SJCRH30 (cell line): ENCODE measurements at regions not wholly inside any gene's neighbourhood (a gene's known extent, or its start where the extent isn't known, plus 50 kb on each side); places are given as distances from the start of the nearest gene placed in this dataset.

ENCODE experiments used
- DNase-seq, 2 experiments: peaks; one replicate each; pipeline ENCODE4 v3.0.0-alpha.2; 2015 to 2020
- H3K27ac ChIP-seq: fragments of 250-450 bp; sonication (Bioruptor Pico); 2 replicates; pipeline ENCODE4 v1.5.1; 2020; ENCODE audit warnings: mild to moderate bottlenecking, moderate library complexity
- H3K27me3 ChIP-seq: fragments of 250-450 bp; sonication (Bioruptor Pico); 2 replicates; pipeline ENCODE4 v1.5.1; 2020; ENCODE audit warnings: mild to moderate bottlenecking, moderate library complexity
- H3K36me3 ChIP-seq: fragments of 250-450 bp; sonication (Bioruptor Pico); 2 replicates; pipeline ENCODE4 v1.5.1; 2020; ENCODE audit warnings: mild to moderate bottlenecking, moderate library complexity
- H3K4me1 ChIP-seq: fragments of 250-450 bp; sonication (Bioruptor Pico); 2 replicates; pipeline ENCODE4 v1.5.1; 2020; ENCODE audit warnings: mild to moderate bottlenecking, moderate library complexity
- H3K4me3 ChIP-seq: fragments of 250-450 bp; sonication (Bioruptor Pico); 2 replicates; pipeline ENCODE4 v1.5.1; 2020; ENCODE audit warnings: mild to moderate bottlenecking, moderate library complexity
- H3K9me3 ChIP-seq: fragments of 250-450 bp; sonication (Bioruptor Pico); replicated peaks from 2 replicates; pipeline ENCODE4 v1.5.1; 2020; ENCODE audit warnings: mild to moderate bottlenecking, moderate library complexity

DNA sequence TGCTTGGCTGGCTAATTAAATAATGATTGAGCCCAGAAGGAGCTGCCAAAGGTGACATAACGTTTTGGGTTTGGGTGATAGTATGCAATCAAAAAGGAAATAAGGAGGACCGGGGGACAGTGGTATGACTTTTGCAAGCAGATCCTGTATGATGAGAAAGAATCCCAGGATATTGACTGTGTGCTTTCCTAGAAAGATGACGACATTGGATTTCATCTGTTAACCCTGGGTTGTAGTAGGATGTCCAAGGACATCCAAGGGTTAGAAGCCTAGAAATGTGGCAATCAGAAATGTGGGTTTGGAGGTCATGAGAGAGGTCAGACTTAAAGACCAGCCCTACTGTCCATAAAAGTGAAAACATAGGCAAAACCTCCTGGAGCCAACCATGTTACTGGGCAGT, 50.3 kb upstream of the HMHB1 start:
- H3K4me3 ChIP-seq, result no peak overlapping the region
- H3K36me3 ChIP-seq, result no peaks in the 10 kb centered on the region
- no peak for DNase-seq
- no peaks in the 10 kb centered on the region for H3K4me1 ChIP-seq
- no peaks in the 10 kb centered on the region for H3K9me3 ChIP-seq
- H3K27ac ChIP-seq, result no peak overlapping the region
- H3K27me3 ChIP-seq, result no peaks in the 10 kb centered on the region

DNA sequence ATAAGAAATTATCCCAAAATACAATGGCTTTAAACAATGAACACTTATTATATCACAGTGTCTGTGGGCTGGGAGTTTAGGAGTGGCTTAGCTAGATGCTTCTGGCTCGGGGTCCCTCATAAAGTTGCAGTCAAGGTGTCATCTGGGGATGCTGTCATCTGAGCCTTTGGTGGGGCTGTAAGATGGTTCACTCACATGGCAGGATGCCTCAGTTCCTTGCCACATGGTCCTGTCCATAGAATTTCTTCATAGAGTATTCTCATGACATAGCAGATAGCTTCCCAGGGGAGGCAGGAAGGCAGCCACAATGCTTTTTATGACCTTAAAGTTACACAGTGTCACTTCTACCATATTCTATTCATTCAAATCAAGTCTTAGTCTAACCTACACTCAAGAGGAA, 51.2 kb upstream of the HMHB1 start:
- H3K4me1 ChIP-seq, result no peaks in the 10 kb centered on the region
- H3K9me3 ChIP-seq, result no peaks in the 10 kb centered on the region
- no peak overlapping the region for H3K27ac ChIP-seq
- H3K27me3 ChIP-seq, result no peaks in the 10 kb centered on the region
- H3K4me3 ChIP-seq, result no peak overlapping the region
- no peak for DNase-seq
- H3K36me3 ChIP-seq, result no peaks in the 10 kb centered on the region

DNA sequence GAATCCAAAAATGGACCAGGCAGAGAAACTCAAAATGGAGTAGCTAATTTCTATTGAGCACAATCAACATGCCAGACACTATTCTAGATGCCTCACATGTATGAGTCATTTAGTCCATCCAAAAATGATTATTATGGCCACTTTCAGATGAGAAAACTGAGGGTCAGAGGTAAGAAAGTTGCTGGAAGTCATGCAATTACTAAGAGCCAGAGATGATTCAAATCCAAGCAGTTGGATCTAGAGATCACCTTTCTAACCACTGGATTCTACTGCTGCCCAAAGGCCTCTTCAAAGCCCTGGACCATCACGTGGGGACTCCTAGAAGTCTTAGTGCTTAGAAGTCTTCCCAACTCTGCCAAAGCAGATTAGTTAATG, 51.8 kb upstream of the HMHB1 start:
- Histone ChIP-seq H3K36me3 (no peaks in the 10 kb centered on the region), H3K9me3 (no peaks in the 10 kb centered on the region), H3K4me3 (no peak overlapping the region), H3K4me1 (no peaks in the 10 kb centered on the region), H3K27ac (no peak overlapping the region), H3K27me3 (no peaks in the 10 kb centered on the region)
- DNase-seq, result no peak

DNA sequence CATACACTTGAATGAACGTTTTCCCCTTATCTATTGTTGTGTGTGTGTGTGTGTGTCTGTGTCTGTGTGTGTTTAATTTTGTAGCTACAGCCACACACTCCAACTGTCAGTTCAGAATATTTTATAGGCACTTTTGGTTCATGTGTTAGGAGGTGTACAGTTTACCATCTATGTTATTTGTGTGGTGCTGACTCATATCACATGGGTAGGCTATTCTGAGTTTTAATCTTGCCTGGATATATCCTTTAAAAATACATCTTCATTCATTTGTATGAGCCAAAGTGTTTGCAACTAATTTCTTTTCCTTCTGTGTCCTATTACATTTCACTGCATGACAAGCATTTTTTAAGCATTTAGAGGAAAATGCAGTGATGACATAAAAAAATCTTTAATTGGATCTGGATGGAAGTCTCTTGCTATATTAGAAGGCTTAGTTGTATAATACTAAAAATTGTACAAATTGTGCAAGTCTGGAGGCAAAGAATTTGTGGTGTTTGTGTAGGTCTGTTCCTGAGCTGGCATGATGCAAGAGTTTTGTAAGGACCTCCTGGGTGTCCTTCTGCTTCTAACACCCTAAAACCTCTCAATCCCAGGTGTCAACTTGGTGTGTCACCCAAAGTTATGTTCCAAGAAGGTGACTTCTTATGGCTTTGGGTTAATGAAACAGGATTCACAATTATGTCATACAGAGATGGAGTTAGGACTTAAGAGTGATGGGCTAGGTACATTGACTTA, 52.4 kb upstream of the HMHB1 start:
- H3K27me3 ChIP-seq, result no peaks in the 10 kb centered on the region
- no peaks in the 10 kb centered on the region for H3K36me3 ChIP-seq
- H3K4me3 ChIP-seq, result no peak overlapping the region
- H3K27ac ChIP-seq, result no peak overlapping the region
- no peaks in the 10 kb centered on the region for H3K9me3 ChIP-seq
- no peak for DNase-seq
- no peaks in the 10 kb centered on the region for H3K4me1 ChIP-seq

DNA sequence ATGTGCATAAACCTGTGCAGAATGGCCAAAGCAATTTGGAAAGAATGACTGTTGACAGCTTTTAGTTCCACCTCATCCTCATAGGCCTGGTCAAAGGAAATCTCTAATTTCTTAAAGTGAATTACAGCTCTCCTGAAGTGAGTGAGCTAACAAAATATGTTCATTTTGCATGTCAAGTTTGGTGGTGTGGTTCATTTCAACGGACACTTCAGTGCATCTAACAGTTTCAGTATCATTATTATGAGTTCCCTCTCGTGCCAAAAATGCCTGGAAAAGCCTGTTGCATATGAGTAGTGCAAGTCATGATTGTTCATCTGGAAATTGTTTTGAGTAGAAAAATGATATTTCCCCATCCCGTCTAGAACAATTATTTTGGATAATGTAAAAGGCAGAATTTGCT, 53.2 kb upstream of the HMHB1 start:
- H3K27ac ChIP-seq, result no peak overlapping the region
- H3K27me3 ChIP-seq, result no peaks in the 10 kb centered on the region
- no peak for DNase-seq
- no peaks in the 10 kb centered on the region for H3K36me3 ChIP-seq
- no peak overlapping the region for H3K4me3 ChIP-seq
- no peaks in the 10 kb centered on the region for H3K4me1 ChIP-seq
- H3K9me3 ChIP-seq, result no peaks in the 10 kb centered on the region

DNA sequence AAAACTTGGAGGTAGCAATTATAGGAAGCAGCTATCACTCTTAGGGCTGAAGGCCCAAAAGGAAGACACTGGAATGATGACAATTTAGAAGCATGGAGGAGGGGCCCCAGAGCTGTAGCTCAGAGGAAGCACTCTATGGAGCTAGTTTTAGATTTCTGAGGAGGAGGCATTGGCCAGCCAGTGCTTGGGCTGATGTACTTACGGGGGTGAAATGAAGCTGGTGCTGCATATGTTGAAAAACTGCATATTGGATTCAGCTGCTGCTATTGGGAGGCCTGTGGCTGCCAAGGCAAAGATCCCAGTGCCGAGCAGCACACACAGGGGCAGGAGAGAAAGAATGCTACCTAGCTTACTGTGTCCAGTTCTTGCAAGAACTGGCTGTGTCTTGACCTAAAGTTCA, 53.9 kb upstream of the HMHB1 start:
- H3K4me1 ChIP-seq, result no peaks in the 10 kb centered on the region
- H3K9me3 ChIP-seq, result no peaks in the 10 kb centered on the region
- no peak overlapping the region for H3K27ac ChIP-seq
- no peak for DNase-seq
- no peaks in the 10 kb centered on the region for H3K36me3 ChIP-seq
- H3K4me3 ChIP-seq, result no peak overlapping the region
- H3K27me3 ChIP-seq, result no peaks in the 10 kb centered on the region

DNA sequence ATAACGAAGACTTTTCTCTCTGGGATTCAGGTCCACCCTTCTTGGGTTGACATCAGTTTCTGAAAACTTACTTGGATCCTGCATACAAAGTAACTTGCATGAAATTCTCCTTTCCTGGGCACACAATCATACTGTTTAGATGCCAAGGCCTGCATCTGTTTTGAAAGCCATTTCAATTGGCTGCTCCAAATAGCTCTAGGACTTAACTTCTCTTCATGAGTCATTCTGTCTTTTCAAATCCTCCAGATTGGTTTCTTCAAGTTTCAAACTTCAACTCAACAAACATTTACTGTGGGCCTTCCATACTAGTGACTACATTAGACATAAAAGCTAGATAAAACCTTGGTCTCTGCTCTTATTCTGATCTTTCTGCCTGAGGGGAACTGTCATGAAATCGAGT, 54.8 kb upstream of the HMHB1 start:
- no peak for DNase-seq
- H3K4me1 ChIP-seq, result no peaks in the 10 kb centered on the region
- H3K27ac ChIP-seq, result no peak overlapping the region

DNA sequence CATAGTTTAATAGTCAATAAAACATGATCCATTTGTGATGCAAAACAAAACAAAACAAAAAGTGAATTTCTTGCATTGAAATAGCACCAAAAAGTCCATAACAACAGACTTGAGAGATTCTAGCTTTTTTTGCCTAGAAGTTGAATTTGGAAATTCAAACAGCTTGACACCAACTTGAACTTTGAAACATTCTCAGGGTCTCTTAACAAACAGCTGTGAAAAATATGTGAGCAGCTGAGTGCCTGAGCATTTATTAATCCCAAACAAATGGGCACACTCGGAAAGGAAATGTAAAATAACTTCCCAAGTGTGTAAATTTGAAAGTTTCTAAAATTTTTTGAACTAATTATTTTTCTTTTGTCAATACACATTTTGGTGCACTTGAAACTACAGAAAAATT, 56.0 kb upstream of the HMHB1 start:
- DNase-seq, result peak in 1 of 2 experiments; percentile 5
- Histone ChIP-seq H3K27me3 (no peaks in the 10 kb centered on the region), H3K4me3 (no peak overlapping the region), H3K36me3 (no peaks in the 10 kb centered on the region), H3K27ac (no peak overlapping the region), H3K9me3 (no peaks in the 10 kb centered on the region), H3K4me1 (no peaks in the 10 kb centered on the region)

More for the DNA sequence above, 54.8 kb upstream of the HMHB1 start:
- no peaks in the 10 kb centered on the region for H3K9me3 ChIP-seq
- H3K36me3 ChIP-seq, result no peaks in the 10 kb centered on the region
- H3K27me3 ChIP-seq, result no peaks in the 10 kb centered on the region
- no peak overlapping the region for H3K4me3 ChIP-seq

DNA sequence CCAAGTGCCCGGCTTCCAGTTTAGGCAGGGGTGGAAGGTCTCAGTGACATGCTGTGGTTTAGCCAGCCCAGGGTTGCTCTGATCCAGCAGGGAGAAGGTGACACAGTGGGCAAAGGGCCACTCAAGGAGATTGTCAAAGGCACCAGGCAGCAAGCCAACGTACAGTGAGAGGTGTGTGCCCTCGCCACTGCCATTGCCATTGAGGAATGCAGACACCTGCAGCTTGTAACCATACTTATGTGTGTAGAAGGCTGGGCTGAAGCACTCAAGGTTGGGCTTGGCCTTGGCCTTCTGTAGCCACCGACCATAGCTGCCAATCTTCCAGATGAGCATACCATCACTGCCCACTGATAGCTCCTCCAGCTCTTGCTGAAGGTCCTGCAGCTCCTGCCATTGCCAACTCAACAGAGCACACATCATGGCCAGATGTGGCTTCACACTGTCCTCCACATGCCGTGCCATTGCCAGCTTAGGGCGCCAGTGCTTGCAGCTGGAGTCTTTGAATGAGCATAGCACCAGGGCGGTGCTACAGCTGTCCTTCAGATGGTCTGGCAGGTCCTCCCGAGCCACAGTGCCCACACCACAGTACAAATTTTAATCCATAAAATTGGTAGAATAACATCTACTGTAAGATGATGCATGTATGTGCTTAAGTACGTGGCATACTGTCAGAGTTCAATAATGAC, 59.7 kb upstream of the HMHB1 start:
- no peaks in the 10 kb centered on the region for H3K9me3 ChIP-seq
- DNase-seq, result no peak
- H3K4me3 ChIP-seq, result no peak overlapping the region

DNA sequence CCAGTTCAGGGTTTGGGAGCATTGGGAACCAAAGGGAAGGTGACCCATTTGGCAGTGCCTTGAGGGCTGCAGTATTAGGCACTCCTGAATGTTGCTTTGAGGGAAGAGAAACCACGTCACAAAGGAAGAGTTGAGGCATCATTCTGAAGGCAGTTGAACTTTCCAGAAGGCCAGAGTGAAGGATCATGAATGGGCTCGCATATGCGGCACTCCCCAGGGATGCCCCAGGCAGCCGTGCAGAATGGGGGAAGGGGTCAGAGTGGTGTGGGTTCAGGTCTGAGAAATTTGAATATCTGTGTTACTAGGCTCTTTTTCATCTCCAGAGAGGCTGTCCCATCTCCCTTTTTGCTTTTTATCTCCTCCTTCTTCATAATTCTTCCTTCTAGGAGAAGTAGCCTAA, 60.6 kb upstream of the HMHB1 start:
- Histone ChIP-seq H3K4me3 (no peak overlapping the region), H3K9me3 (no peaks in the 10 kb centered on the region), H3K27me3 (no peaks in the 10 kb centered on the region), H3K27ac (no peak overlapping the region), H3K4me1 (no peaks in the 10 kb centered on the region), H3K36me3 (no peaks in the 10 kb centered on the region)
- DNase-seq, result no peak

More for the DNA sequence above, 59.7 kb upstream of the HMHB1 start:
- Histone ChIP-seq H3K27me3 (no peaks in the 10 kb centered on the region), H3K36me3 (no peaks in the 10 kb centered on the region), H3K27ac (no peak overlapping the region), H3K4me1 (no peaks in the 10 kb centered on the region)

DNA sequence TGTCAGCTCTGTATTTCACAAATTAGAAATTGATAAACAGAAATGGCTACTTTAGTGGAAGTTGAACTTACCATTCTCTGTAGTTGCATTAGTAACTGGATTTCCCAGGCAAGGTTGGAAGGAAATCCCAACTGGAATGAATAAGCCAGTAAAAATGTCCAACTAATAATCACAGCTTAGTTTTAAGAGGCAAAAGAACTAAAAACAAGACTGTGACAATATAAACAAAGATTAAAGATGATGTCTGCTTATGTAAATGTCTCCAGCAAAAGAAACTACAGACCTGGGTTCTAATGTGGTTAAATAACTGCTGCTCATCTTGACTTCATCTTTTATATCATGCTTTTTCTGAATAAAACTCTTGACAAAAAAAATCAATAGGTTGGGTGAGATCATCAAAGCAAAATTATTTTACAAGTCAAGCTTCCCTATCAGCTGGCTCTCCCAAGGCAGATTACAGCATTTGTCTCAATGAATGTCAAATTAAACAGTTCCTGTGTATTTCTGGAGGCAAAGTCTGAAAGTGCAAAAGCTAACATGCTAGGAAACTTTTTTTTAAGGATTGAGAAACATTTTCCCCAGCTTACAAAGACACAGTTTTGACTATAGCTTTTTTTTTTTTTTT, 62.3 kb upstream of the HMHB1 start:
- Histone ChIP-seq H3K27me3 (no peaks in the 10 kb centered on the region), H3K9me3 (no peaks in the 10 kb centered on the region), H3K27ac (no peak overlapping the region), H3K36me3 (no peaks in the 10 kb centered on the region), H3K4me3 (no peak overlapping the region), H3K4me1 (no peaks in the 10 kb centered on the region)
- DNase-seq, result no peak

DNA sequence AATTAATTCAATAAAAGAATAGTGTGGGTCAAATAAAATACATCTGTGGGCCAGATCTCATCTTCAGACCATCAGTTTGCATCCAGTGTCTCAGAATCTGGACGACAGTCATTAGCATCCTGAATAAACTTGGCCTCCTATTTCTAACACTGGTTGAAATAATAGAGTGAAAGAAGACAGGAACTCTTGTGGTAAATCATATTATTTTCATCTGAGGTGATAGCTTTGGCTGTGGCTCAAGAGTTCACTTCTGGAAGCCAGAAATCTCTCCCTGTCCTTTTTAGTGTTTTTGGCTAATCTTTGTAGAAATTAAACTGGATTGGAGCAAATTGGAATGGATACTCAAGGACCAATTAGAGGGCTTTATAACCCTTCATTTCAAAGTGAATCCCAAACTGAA, 63.4 kb upstream of the HMHB1 start:
- Histone ChIP-seq H3K9me3 (no peaks in the 10 kb centered on the region), H3K36me3 (no peaks in the 10 kb centered on the region), H3K4me1 (no peaks in the 10 kb centered on the region), H3K27me3 (no peaks in the 10 kb centered on the region), H3K4me3 (no peak overlapping the region), H3K27ac (no peak overlapping the region)
- DNase-seq, result no peak

DNA sequence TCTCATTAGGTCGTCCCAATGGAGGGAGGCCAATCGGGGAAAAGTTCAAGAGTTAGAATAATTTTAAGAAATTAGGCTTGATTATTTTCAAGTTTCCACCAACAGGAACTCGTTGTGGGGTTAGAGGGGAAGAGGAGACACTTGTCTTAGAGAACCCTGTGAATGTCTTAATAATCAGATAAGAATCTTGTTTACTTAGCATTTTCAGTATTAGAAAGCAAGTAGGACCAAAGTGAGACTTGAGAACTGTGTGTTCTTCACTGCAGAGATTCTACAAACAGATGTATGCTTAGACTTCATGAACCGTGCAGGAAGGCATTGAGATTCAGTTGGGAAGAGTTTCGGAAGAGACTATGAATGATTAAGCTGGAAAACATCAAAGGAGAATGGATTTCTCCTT, 69.0 kb upstream of the HMHB1 start:
- no peak for DNase-seq
- Histone ChIP-seq H3K27me3 (no peaks in the 10 kb centered on the region), H3K9me3 (no peaks in the 10 kb centered on the region), H3K27ac (no peak overlapping the region), H3K4me1 (no peaks in the 10 kb centered on the region), H3K36me3 (no peaks in the 10 kb centered on the region), H3K4me3 (no peak overlapping the region)

DNA sequence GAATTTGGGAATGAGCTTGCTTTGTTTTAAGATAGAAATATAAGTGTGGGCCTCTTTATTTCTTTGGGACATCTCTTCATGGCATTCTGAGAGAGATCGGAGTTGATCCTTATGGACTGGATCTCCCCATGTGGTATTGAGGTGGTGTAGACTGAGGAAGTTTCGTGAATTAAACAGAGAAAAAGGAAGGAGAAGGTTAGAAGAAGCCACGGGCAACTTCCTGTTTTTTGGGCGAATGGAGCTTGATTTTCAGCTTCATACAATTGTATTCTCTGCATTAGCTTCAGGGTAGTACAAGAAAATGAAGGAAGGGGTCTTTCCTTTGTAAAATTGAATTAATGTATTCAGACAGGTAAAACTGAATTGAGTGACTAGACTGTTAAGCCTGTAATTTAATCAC, 70.5 kb upstream of the HMHB1 start:
- no peaks in the 10 kb centered on the region for H3K27me3 ChIP-seq

DNA sequence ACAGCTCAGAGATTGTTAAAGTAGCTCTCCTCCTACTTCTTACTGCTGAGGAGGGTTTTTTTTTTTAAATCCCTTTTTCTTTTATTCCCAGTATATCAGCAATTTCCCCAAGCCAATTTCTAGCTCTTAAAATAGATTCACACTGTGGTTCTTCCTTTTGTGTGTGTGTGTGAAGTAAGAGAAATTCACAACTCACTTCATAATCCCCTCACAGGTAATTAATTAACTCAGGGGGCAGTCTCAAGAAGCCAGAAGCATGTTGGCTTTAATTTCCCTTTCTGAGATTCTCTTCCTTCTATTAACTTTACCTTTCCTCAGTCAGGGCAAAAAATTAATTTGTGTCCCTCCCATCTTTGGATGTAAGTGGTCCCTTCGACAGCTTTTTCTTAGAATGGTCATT, 71.0 kb upstream of the HMHB1 start:
- Histone ChIP-seq H3K27me3 (no peaks in the 10 kb centered on the region), H3K9me3 (no peaks in the 10 kb centered on the region), H3K4me1 (no peaks in the 10 kb centered on the region), H3K4me3 (no peak overlapping the region), H3K36me3 (no peaks in the 10 kb centered on the region), H3K27ac (no peak overlapping the region)
- DNase-seq, result no peak

More for the DNA sequence above, 70.5 kb upstream of the HMHB1 start:
- no peak overlapping the region for H3K4me3 ChIP-seq
- no peaks in the 10 kb centered on the region for H3K4me1 ChIP-seq
- H3K36me3 ChIP-seq, result no peaks in the 10 kb centered on the region
- H3K9me3 ChIP-seq, result no peaks in the 10 kb centered on the region
- DNase-seq, result no peak
- H3K27ac ChIP-seq, result no peak overlapping the region

DNA sequence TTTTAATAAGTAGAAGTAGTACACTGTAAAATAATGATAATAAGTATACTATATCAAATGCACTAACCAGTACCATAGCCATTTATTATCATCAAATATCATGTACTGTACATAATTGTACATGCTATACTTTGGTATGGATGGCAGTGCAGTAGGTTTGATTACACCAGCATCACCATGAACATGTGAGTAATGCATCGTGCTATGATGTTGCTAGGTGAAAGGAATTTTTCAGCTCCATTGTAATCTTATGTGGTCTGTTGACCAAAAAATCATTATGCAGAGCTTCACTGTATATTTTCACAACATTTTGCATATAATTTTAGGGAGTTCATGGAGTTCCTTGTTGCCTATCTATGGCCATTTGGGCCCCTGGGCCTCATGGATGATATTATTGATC, 72.2 kb upstream of the HMHB1 start:
- no peaks in the 10 kb centered on the region for H3K9me3 ChIP-seq
- no peak overlapping the region for H3K27ac ChIP-seq
- no peak for DNase-seq
- no peaks in the 10 kb centered on the region for H3K36me3 ChIP-seq
- no peaks in the 10 kb centered on the region for H3K27me3 ChIP-seq
- no peaks in the 10 kb centered on the region for H3K4me1 ChIP-seq
- H3K4me3 ChIP-seq, result no peak overlapping the region
